ENCODE measurements at regions not wholly inside any gene's neighbourhood (a gene's known extent, or its start where the extent isn't known, plus 50 kb on each side); places are given as distances from the start of the nearest gene placed in this dataset.
"Not testable (repeated sequence)": the region's sequence is repeated elsewhere in the genome, so short reads cannot be mapped to it uniquely, and the experiment has no call there.

- intact Hi-C loops (cut with micrococcal nuclease), result no loop called here
- Mint-ChIP-seq H3K27me3 (ENCODE audit: insufficient read depth) (peaks cover 4% of the 10 kb centered on the region), H3K36me3 (ENCODE audit: low read depth) (no peaks in the 10 kb centered on the region), H3K4me1 (ENCODE audit: low read depth) (no peaks in the 10 kb centered on the region), H3K9me3 (no peaks in the 10 kb centered on the region), H3K27ac (no peak overlapping the region), H3K4me3 (no peak overlapping the region)
- no peak for DNase-seq (ENCODE audit: low spot score)
These were observed 109.0 kb upstream of the SLC35G4 start for GRCh38 chr18:11500153-11501122.

GRCh38 chr18:11498821-11499220 is 110.6 kb upstream of the SLC35G4 start:
- intact Hi-C loops (cut with micrococcal nuclease), result no loop called here
- Mint-ChIP-seq H3K27ac (no peak overlapping the region), H3K27me3 (ENCODE audit: insufficient read depth) (peaks cover 4% of the 10 kb centered on the region), H3K36me3 (ENCODE audit: low read depth) (no peaks in the 10 kb centered on the region), H3K4me3 (no peak overlapping the region), H3K9me3 (no peaks in the 10 kb centered on the region), H3K4me1 (ENCODE audit: low read depth) (no peaks in the 10 kb centered on the region)
- DNase-seq (ENCODE audit: low spot score), result no peak

- no peaks in the 10 kb centered on the region for H3K36me3 Mint-ChIP-seq (ENCODE audit: low read depth)
- no peak for DNase-seq (ENCODE audit: low spot score)
- H3K4me1 Mint-ChIP-seq (ENCODE audit: low read depth), result no peaks in the 10 kb centered on the region
- intact Hi-C loops (cut with micrococcal nuclease), result no loop called here
- H3K9me3 Mint-ChIP-seq, result no peaks in the 10 kb centered on the region
- H3K4me3 Mint-ChIP-seq, result no peak overlapping the region
- peaks cover 4% of the 10 kb centered on the region for H3K27me3 Mint-ChIP-seq (ENCODE audit: insufficient read depth)
- H3K27ac Mint-ChIP-seq, result no peak overlapping the region
These were observed 111.8 kb upstream of the SLC35G4 start for GRCh38 chr18:11497585-11497984.

GRCh38 chr18:11496526-11497172 is 112.7 kb upstream of the SLC35G4 start:
- H3K27ac Mint-ChIP-seq, result no peak overlapping the region
- no peak for DNase-seq (ENCODE audit: low spot score)
- H3K4me1 Mint-ChIP-seq (ENCODE audit: low read depth), result no peaks in the 10 kb centered on the region

GRCh38 chr18:11495441-11495840 is 114.0 kb upstream of the SLC35G4 start:
- no peak for DNase-seq (ENCODE audit: low spot score)
- H3K36me3 Mint-ChIP-seq (ENCODE audit: low read depth), result no peaks in the 10 kb centered on the region
- H3K27me3 Mint-ChIP-seq (ENCODE audit: insufficient read depth), result peaks cover 4% of the 10 kb centered on the region
- no peak overlapping the region for H3K27ac Mint-ChIP-seq
- H3K4me3 Mint-ChIP-seq, result no peak overlapping the region
- intact Hi-C loops (cut with micrococcal nuclease), result no loop called here
- H3K4me1 Mint-ChIP-seq (ENCODE audit: low read depth), result no peaks in the 10 kb centered on the region
- no peaks in the 10 kb centered on the region for H3K9me3 Mint-ChIP-seq

More at GRCh38 chr18:11496526-11497172, 112.7 kb upstream of the SLC35G4 start:
- intact Hi-C loops (cut with micrococcal nuclease), result no loop called here
- no peaks in the 10 kb centered on the region for H3K36me3 Mint-ChIP-seq (ENCODE audit: low read depth)
- H3K9me3 Mint-ChIP-seq, result no peaks in the 10 kb centered on the region
- no peak overlapping the region for H3K4me3 Mint-ChIP-seq
- peaks cover 4% of the 10 kb centered on the region for H3K27me3 Mint-ChIP-seq (ENCODE audit: insufficient read depth)

- DNase-seq (ENCODE audit: low spot score), result no peak
- Mint-ChIP-seq H3K4me1 (ENCODE audit: low read depth) (no peaks in the 10 kb centered on the region), H3K4me3 (no peak overlapping the region), H3K27ac (no peak overlapping the region), H3K9me3 (no peaks in the 10 kb centered on the region), H3K27me3 (ENCODE audit: insufficient read depth) (peaks cover 4% of the 10 kb centered on the region), H3K36me3 (ENCODE audit: low read depth) (no peaks in the 10 kb centered on the region)
- intact Hi-C loops (cut with micrococcal nuclease), result no loop called here
These were observed 115.3 kb upstream of the SLC35G4 start for GRCh38 chr18:11494107-11494506.

GRCh38 chr18:11489266-11489899 is 120.0 kb upstream of the SLC35G4 start:
- no peaks in the 10 kb centered on the region for H3K36me3 Mint-ChIP-seq (ENCODE audit: low read depth)
- intact Hi-C loops (cut with micrococcal nuclease), result no loop called here
- H3K4me3 Mint-ChIP-seq, result no peak overlapping the region

GRCh38 chr18:11488175-11488574 is 121.2 kb upstream of the SLC35G4 start:
- no peaks in the 10 kb centered on the region for H3K36me3 Mint-ChIP-seq (ENCODE audit: low read depth)
- H3K27me3 Mint-ChIP-seq (ENCODE audit: insufficient read depth), result no peaks in the 10 kb centered on the region
- H3K9me3 Mint-ChIP-seq, result no peaks in the 10 kb centered on the region
- H3K4me1 Mint-ChIP-seq (ENCODE audit: low read depth), result no peaks in the 10 kb centered on the region
- no peak overlapping the region for H3K4me3 Mint-ChIP-seq
- intact Hi-C loops (cut with micrococcal nuclease), result no loop called here
- no peak for DNase-seq (ENCODE audit: low spot score)
- no peak overlapping the region for H3K27ac Mint-ChIP-seq

More at GRCh38 chr18:11489266-11489899, 120.0 kb upstream of the SLC35G4 start:
- DNase-seq (ENCODE audit: low spot score), result no peak
- Mint-ChIP-seq H3K27me3 (ENCODE audit: insufficient read depth) (no peaks in the 10 kb centered on the region), H3K9me3 (no peaks in the 10 kb centered on the region), H3K27ac (no peak overlapping the region), H3K4me1 (ENCODE audit: low read depth) (no peaks in the 10 kb centered on the region)

GRCh38 chr18:11487390-11487789 is 122.0 kb upstream of the SLC35G4 start:
- Mint-ChIP-seq H3K4me1 (ENCODE audit: low read depth) (no peaks in the 10 kb centered on the region), H3K4me3 (no peak overlapping the region), H3K27ac (no peak overlapping the region), H3K36me3 (ENCODE audit: low read depth) (no peaks in the 10 kb centered on the region), H3K9me3 (no peaks in the 10 kb centered on the region), H3K27me3 (ENCODE audit: insufficient read depth) (no peaks in the 10 kb centered on the region)
- intact Hi-C loops (cut with micrococcal nuclease), result no loop called here
- DNase-seq (ENCODE audit: low spot score), result no peak

GRCh38 chr18:11482271-11482670 is 127.1 kb upstream of the SLC35G4 start:
- intact Hi-C loops (cut with micrococcal nuclease), result no loop called here
- Mint-ChIP-seq H3K4me3 (no peak overlapping the region), H3K36me3 (ENCODE audit: low read depth) (no peaks in the 10 kb centered on the region)

GRCh38 chr18:11480692-11481091 is 128.7 kb upstream of the SLC35G4 start:
- Mint-ChIP-seq H3K4me1 (ENCODE audit: low read depth) (no peaks in the 10 kb centered on the region), H3K36me3 (ENCODE audit: low read depth) (no peaks in the 10 kb centered on the region), H3K9me3 (no peaks in the 10 kb centered on the region), H3K27me3 (ENCODE audit: insufficient read depth) (no peaks in the 10 kb centered on the region), H3K27ac (no peak overlapping the region), H3K4me3 (no peak overlapping the region)
- DNase-seq (ENCODE audit: low spot score), result no peak
- intact Hi-C loops (cut with micrococcal nuclease), result no loop called here

More at GRCh38 chr18:11482271-11482670, 127.1 kb upstream of the SLC35G4 start:
- DNase-seq (ENCODE audit: low spot score), result no peak
- H3K27me3 Mint-ChIP-seq (ENCODE audit: insufficient read depth), result no peaks in the 10 kb centered on the region
- H3K4me1 Mint-ChIP-seq (ENCODE audit: low read depth), result no peaks in the 10 kb centered on the region
- no peaks in the 10 kb centered on the region for H3K9me3 Mint-ChIP-seq
- no peak overlapping the region for H3K27ac Mint-ChIP-seq

- H3K27me3 Mint-ChIP-seq (ENCODE audit: insufficient read depth); H3K4me3 Mint-ChIP-seq; H3K27ac Mint-ChIP-seq; intact Hi-C loops (cut with micrococcal nuclease); H3K4me1 Mint-ChIP-seq (ENCODE audit: low read depth); H3K9me3 Mint-ChIP-seq; DNase-seq (ENCODE audit: low spot score); H3K36me3 Mint-ChIP-seq (ENCODE audit: low read depth): not testable (repeated sequence)
These were observed 130.4 kb upstream of the SLC35G4 start for GRCh38 chr18:11479031-11479430.

- Mint-ChIP-seq H3K4me1 (ENCODE audit: low read depth) (no peaks in the 10 kb centered on the region), H3K9me3 (no peaks in the 10 kb centered on the region), H3K27me3 (ENCODE audit: insufficient read depth) (no peaks in the 10 kb centered on the region), H3K36me3 (ENCODE audit: low read depth) (no peaks in the 10 kb centered on the region), H3K27ac (no peak overlapping the region), H3K4me3 (no peak overlapping the region)
- intact Hi-C loops (cut with micrococcal nuclease), result no loop called here
- DNase-seq (ENCODE audit: low spot score), result no peak
These were observed 138.5 kb upstream of the SLC35G4 start for GRCh38 chr18:11470941-11471340.
